Bronchial epithelial cell (primary cell): ENCODE measurements at regions not wholly inside any gene's neighbourhood (a gene's known extent, or its start where the extent isn't known, plus 50 kb on each side); places are given as distances from the start of the nearest gene placed in this dataset.

ENCODE experiments used
- DNase-seq: peaks from one replicate; pipeline ENCODE4 v3.0.0-alpha.2; 2010; ENCODE audit warnings: low read depth
- FAIRE-seq: peaks from 2 replicates; lab custom pipeline; 2011; peaks lifted over from hg19 to GRCh38; lab: Jason Lieb, UNC
- H3K27me3 ChIP-seq: 2 replicates; pipeline ENCODE4 v1.5.1; 2011; ENCODE audit warnings: low read length; ENCODE audit not compliant: control insufficient read depth, insufficient read depth
- H3K36me3 ChIP-seq: 2 replicates; pipeline ENCODE4 v1.5.1; 2011; ENCODE audit warnings: low read length; ENCODE audit not compliant: control insufficient read depth, insufficient read depth
- H3K4me3 ChIP-seq: 2 replicates; pipeline ENCODE4 v1.5.1; 2011; ENCODE audit warnings: mild to moderate bottlenecking, low read depth, low read length, control low read depth
- TF ChIP-seq, protein P1 (sequence below): IDR thresholded peaks from 2 replicates; pipeline ENCODE4 v1.5.1; 2011; ENCODE audit warnings: mild to moderate bottlenecking, moderate library complexity, low read length, control low read depth, inconsistent platforms; ENCODE audit not compliant: insufficient read depth, severe bottlenecking

DNA sequence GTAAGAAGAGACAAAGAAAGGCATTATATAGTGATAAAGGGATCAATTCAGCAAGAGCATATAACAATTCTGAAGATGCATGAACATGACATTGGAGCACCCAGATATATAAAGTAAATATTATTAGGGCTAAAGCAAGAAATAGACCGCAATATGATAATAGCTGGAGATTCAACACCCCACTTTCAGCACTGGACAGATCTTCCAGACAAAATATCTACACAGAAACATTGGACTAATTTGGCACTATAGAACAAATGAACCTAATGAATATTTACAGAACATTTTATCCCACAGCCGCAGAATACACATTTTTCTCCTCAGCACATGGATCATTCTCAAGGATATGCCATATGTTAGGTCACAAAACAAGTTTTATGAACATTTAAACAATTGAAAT, 633.1 kb downstream of the JRKL start:
- FAIRE-seq (no peak), DNase-seq (no peak)
- no peaks in the 10 kb centered on the region for H3K36me3 ChIP-seq
- no peak overlapping the region for H3K4me3 ChIP-seq
- H3K27me3 ChIP-seq = no peaks in the 10 kb centered on the region
- TF ChIP-seq, protein P1, sequence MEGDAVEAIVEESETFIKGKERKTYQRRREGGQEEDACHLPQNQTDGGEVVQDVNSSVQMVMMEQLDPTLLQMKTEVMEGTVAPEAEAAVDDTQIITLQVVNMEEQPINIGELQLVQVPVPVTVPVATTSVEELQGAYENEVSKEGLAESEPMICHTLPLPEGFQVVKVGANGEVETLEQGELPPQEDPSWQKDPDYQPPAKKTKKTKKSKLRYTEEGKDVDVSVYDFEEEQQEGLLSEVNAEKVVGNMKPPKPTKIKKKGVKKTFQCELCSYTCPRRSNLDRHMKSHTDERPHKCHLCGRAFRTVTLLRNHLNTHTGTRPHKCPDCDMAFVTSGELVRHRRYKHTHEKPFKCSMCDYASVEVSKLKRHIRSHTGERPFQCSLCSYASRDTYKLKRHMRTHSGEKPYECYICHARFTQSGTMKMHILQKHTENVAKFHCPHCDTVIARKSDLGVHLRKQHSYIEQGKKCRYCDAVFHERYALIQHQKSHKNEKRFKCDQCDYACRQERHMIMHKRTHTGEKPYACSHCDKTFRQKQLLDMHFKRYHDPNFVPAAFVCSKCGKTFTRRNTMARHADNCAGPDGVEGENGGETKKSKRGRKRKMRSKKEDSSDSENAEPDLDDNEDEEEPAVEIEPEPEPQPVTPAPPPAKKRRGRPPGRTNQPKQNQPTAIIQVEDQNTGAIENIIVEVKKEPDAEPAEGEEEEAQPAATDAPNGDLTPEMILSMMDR = no peak

DNA sequence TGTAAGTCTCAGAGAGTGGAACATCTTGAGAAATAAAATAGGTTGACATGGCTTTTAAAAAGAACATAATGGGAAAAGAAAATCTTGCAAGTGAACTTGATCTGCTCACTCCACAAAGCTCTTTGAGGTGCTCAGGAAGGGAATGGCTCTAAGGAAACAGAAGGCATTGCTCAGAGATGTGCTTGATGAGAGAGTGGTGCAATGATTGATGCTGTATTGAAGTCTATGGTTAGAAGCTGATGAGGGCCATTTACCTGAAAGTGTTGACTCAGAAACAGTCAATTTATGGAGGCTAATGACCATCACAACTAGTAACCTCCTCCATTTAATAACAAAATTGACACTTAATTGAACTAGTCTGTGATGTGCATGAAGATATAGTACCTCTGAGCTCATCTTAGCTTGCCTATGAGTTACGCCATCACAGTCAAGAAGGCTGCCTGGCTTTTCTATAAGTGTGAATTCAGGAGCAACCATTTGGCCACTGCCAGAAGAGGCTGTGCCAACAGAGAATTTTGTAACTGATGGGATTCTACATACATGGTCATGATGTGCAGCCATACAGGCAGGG, 639.1 kb downstream of the JRKL start:
- Histone ChIP-seq H3K27me3 (no peaks in the 10 kb centered on the region), H3K4me3 (no peak overlapping the region), H3K36me3 (no peaks in the 10 kb centered on the region)
- TF ChIP-seq, protein P1 = no peak
- FAIRE-seq (no peak), DNase-seq (no peak)

DNA sequence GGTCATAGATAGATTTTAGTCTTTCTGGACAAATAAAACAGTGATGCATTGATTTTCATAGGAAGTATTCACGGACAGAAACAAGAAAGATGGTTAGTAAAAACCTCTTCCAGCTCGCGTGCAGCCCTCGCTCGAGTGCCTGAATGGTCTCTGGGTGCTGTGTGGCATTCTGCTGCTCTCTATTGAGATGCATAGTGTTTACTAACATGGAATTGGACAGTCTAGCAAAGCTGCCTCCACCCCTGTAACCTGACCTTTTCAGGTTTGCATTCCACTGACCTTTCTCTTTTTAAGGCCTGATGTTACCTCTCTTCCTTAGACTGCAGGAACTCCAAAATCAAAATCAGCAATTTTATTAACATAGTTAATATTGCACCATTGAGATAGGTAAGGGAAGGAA, 643.4 kb downstream of the JRKL start:
- H3K27me3 ChIP-seq = no peaks in the 10 kb centered on the region
- no peak overlapping the region for H3K4me3 ChIP-seq
- TF ChIP-seq, protein P1 = no peak
- FAIRE-seq (no peak), DNase-seq (no peak)
- H3K36me3 ChIP-seq = no peaks in the 10 kb centered on the region

DNA sequence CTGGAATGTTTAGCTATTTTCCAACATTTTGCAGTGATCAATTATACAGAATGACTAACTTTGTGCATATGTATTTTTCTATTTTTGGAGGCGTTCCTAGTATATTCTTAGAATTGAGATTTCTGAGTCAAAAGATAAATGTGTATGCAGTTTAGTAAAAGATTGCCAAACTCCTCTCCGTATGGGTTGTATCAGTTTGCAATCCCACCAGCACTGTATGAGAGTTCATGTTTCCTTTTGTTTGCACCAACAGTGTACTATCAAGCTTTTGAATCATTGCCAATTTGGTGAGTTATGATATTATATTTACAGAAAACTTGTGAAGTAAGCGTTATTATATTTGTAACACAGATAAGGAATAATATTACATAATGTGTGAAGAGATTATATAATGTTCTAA, 658.7 kb downstream of the JRKL start:
- no peaks in the 10 kb centered on the region for H3K27me3 ChIP-seq
- H3K4me3 ChIP-seq = no peak overlapping the region
- no peak for DNase-seq
- TF ChIP-seq, protein P1 = no peak
- no peak for FAIRE-seq
- H3K36me3 ChIP-seq = no peaks in the 10 kb centered on the region

DNA sequence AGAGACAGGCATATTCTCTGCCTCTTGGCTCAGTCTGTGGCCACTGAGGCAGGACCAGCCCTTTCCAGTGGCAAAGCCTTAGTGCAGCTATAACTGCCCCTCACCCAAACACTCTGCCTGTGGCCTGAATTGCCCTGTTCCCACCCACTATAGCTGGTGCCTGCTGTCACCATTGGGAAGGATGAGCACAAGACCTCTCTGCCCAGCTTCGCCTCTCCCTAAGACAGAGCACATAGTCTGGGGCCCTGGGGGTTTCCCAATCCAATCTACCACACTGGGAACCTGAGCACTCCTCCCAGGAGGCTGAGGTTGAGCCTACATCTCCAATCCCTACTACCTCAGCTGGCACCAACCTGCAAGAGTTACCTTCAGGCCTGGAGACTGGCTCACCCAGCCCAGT, 670.4 kb downstream of the JRKL start:
- DNase-seq (no peak), FAIRE-seq (no peak)
- TF ChIP-seq, protein P1 = no peak
- H3K27me3 ChIP-seq = no peaks in the 10 kb centered on the region
- H3K36me3 ChIP-seq = no peaks in the 10 kb centered on the region
- no peak overlapping the region for H3K4me3 ChIP-seq

DNA sequence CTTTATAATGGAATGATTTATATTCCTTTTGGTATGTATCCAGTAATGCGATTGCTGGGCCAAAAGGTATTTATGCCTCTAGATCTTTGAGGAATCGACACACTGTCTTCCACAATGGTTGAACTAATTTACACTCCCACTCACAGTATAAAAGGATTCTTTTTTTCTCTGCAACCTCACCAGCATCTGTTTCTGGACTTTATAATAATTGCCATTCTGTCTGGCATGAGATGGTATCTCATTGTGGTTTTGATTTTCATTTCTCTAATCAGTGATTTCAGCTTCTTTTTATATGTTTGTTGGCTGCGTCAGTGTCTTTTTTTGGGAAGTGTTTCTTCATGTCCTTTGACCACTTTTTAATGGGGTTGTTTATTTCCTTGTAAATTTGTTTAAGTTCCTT, 679.3 kb downstream of the JRKL start:
- H3K27me3 ChIP-seq = no peaks in the 10 kb centered on the region
- TF ChIP-seq, protein P1 = no peak
- FAIRE-seq (no peak), DNase-seq (no peak)
- H3K36me3 ChIP-seq = no peaks in the 10 kb centered on the region
- H3K4me3 ChIP-seq = no peak overlapping the region
